ENCODE measurements at regions not wholly inside any gene's neighbourhood (a gene's known extent, or its start where the extent isn't known, plus 50 kb on each side); places are given as distances from the start of the nearest gene placed in this dataset.
A peak's percentile ranks its signal among the peaks of the same experiment; 100 is the strongest.

GRCh38 chr6:16849988-16850680, 88.9 kb upstream of the ATXN1 start:
- no peak for DNase-seq

DNA sequence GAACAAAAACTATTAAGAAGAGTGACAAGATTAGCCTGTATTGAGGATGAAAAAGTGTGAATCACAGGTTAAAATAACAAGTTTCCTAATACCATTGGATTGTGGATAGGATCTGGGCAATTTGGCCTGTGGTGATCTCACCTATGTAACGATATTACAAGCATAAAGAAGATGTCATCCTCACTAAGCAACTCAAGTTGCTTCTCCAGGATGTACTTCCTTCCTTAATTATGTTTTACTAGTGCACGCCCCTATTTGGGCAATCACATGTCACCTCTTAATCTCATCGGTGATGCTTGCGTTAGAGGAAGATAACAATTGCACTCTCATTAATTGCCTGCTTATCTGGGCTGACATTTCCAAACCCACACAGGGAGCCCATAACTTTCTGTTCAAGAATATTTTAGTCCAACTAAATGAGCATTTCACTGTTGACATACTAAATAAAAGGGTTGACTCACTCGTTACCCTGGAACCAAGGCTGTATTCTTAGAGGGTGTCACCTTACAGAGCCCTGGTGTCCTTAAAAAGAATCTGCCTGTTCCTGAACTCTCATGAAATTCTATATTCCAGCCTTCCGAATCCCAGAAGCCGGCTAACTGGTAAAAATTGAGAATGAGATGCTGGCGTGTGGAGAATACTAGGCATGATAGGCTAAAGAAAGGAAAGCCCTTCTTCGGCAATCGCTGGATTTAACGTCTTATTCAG, 88.2 kb upstream of the ATXN1 start:
- peak; percentile 11 for DNase-seq

DNA sequence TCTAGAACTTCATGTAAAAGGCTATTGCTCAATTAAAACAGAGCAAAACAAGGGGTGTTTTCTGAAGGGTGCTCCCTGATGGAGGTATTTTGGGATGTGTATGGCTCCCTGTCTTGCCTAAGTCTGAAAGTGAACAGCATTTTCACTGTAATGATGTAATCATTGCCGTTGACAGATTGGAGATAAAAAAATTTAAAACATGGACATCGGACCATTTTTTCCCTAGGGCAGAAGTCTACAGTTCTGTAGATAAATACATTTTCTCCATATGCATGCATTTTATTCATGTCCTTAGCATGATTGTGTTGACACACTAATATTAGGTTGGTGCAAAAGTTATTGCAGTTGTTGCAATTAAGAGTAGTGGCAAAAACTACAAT, 85.1 kb upstream of the ATXN1 start:
- DNase-seq: no peak

DNA sequence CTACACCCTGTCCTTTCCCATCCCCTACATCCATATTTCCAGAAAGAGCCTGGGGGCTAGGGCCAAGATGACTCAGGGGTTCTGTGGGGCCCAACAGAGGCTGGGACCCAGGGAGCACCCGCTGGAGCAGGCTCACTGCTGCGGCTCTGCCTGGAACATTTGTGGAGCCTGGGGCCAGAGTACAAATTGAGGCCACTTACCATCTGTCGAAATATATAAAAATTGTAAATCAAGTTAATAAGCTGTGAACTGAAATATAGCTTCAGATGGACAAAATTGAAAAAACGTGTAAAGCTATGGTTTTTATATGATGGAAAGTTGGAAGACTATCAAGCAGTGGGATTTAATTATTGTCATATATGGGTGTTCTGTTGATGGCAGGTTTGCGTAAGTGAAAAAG, 82.9 kb upstream of the ATXN1 start:
- DNase-seq: no peak

DNA sequence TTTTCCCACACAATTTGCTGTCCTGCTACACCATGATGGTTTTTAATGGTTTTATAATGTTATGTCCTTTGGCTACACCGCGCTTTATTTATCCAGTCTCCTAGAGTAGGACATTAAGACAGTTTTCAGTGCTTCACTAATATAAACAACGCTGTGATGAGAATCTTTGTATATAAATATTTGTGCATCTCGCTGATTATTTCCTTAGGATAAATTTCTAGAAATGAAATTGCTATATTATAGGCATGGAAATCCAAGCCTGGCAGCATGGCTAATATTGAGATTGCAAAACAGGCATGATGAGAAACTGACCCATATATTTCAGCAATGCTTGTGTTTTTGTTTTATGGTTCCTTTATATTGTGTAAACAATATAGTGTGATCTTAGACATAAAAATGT, 81.4 kb upstream of the ATXN1 start:
- DNase-seq: no peak

DNA sequence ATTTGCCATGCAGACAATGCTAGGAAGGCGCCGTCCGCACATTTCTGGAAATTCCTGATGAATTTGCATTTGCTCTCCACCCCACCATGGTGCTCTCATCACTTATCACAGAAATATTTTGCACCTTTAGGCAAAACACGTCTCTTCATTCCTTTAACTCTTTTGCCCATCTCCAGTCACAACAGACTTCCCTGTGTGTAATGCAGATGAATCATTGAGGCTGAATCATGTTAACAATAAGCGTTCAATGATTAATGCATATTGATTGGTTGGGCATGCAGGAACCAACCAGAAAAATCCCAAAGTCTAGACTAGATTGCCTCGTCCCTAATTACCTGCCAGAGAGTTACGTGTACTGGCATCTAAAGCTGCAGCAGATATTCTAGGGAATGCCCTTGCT, 80.0 kb upstream of the ATXN1 start:
- no peak for DNase-seq

GRCh38 chr6:16840725-16841124, 79.5 kb upstream of the ATXN1 start:
- DNase-seq: no peak

- DNase-seq: no peak
These were observed 79.0 kb upstream of the ATXN1 start for GRCh38 chr6:16840291-16840690.

DNA sequence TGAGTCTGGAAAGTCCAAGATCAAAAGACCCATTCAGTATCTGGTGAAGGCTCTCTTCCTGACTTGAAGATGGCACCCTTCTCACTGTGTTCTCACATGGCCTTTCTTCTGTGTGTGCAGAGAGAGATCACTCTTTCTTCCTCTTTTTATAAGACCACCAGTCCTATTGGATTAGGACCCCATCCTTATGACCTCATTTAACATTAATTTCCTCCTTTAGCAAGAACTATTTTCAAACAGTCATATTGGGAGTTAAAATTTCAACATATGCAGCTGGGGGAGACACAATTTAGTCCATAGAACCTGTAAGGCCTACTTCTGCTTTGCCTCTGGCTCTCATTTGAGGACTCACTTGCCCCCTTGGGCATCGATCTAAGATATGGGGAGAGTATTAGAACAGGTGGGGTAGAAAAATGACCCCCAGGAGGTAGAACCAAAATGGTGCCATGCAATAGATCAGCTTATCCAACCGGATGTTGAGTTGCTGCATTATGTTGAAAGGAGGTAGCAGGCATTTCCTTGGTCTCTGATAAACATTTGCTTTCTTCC, 78.4 kb upstream of the ATXN1 start:
- DNase-seq: no peak

GRCh38 chr6:16837217-16837972, 76.1 kb upstream of the ATXN1 start:
- no peak for DNase-seq

- DNase-seq: no peak
These were observed 75.1 kb upstream of the ATXN1 start for GRCh38 chr6:16836144-16836981.

GRCh38 chr6:16834242-16834641, 73.0 kb upstream of the ATXN1 start:
- no peak for DNase-seq

- DNase-seq: no peak
These were observed 71.5 kb upstream of the ATXN1 start for GRCh38 chr6:16832721-16833120.

GRCh38 chr6:16832043-16832567, 70.8 kb upstream of the ATXN1 start:
- DNase-seq: no peak

GRCh38 chr6:16831136-16831535, 69.9 kb upstream of the ATXN1 start:
- no peak for DNase-seq

GRCh38 chr6:16828058-16828457, 66.8 kb upstream of the ATXN1 start:
- DNase-seq: no peak

DNA sequence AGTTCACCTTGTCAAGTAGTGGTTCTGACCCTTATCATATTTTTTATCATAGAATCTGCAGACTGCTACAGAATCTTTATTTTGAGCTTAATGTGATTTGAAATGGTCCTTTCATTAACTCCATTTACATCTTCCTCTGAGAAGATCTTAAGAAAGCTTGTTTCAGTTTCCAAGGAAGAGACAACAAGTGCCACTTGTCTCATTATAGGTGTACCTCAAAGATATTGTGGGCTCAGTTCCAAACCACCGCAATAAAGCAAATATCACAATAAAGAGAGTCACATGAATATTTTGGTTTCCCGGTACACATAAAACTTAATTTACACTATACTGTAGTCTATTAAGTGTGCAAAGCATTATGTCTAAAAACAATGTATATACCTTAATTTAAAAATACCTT, 66.4 kb upstream of the ATXN1 start:
- no peak for DNase-seq

GRCh38 chr6:16825784-16826183, 64.5 kb upstream of the ATXN1 start:
- DNase-seq: no peak

DNA sequence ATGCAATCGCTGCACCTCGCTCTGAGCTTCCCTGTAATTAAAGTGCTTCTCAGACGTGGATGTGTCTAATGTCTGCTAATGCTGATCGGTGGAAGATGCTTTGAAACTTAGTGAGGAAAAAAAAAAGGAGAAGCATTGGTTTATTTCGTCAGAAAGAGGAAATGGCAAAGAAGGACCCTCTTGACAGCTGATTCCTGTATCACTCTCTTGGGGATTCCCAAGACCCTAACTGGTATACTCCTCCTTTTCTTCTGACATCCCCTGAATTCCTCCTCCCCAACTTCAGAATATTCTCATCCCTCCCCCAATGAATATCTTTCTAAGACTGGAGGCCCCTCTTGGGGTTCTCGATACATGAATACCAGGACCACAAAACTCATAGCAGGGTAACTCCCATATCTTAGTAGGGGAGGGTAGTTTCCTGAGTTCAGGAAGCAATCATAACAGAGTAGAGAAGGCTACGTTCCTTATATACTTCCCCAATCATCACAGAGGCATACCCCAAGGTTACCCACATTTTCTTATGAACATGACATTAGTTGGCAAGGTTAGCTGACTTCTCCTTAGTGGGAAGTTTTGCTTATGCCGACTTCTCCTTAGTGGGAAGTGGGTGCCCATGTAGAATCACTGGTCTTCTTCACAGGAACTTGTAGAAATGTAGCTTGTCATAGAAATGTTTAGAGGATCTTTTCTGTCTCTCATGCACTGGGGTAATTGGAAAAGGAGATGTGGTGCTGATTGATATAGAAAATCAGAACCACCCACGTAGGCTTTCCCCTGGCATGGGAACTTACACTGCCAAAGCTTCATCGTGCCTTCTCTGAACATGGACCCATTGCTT, 63.8 kb upstream of the ATXN1 start:
- no peak for DNase-seq

DNA sequence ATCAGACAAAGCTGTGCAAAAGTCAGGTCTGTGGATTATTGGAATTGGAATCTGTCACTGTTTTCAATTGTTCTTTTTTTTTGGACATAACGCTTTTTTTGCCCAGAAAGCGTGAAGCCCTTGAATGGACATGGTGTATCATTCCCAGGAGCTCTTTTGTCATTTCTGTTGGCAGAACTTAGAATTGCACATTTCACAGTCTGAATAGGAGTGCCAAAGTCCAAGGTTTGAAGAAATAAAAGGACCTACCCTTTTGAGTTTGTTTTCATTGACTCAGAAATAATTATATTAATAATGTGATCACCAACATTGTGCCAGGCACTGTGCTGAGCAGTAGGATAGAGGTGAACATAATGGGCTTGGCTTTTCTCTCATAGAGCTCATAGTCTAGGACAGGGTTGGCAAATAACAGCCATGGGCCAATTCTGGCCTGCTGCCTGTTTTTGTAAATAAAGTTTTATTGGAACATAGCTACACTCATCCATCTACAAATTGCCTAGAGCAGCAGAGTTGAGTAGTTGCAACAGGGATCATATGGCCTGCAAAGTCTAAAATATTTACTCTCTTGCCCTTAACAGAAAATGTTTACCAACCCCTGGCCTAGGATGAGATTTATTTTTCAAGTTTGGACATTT, 62.6 kb upstream of the ATXN1 start:
- DNase-seq: no peak
